Thoracic aorta (tissue), 2 donors: ENCODE measurements at regions not wholly inside any gene's neighbourhood (a gene's known extent, or its start where the extent isn't known, plus 50 kb on each side); places are given as distances from the start of the nearest gene placed in this dataset.

Experiments
- ATAC-seq: fragments of 150-250 bp; one replicate; pipeline ENCODE4 v1.8.0; 2017; ENCODE audit warnings: low read depth; ENCODE audit not compliant: insufficient number of reproducible peaks, low FRiP score
- DNase-seq: peaks from one replicate; pipeline ENCODE4 v3.0.0-alpha.2; 2020; ENCODE audit warnings: low spot score
- H3K27ac ChIP-seq, 2 donors: fragments of 200-600 bp; sonication (generic); 1 replicate in 1 of 2; 2 replicates in 1 of 2; pipeline ENCODE4 v1.5.1; 2016; ENCODE audit warnings: mild to moderate bottlenecking in 2 of 2, moderate library complexity in 2 of 2
- H3K27me3 ChIP-seq: fragments of 200-600 bp; sonication (generic); replicated peaks from 2 replicates; pipeline ENCODE4 v1.6.0; 2016; ENCODE audit warnings: mild to moderate bottlenecking; ENCODE audit not compliant: insufficient read depth
- H3K36me3 ChIP-seq: fragments of 200-600 bp; sonication (generic); one replicate; pipeline ENCODE4 v1.5.1; 2016
- H3K4me1 ChIP-seq, 2 donors: fragments of 200-600 bp; sonication (generic); 1 replicate in 1 of 2; 2 replicates in 1 of 2; pipeline versions ENCODE4 v1.5.1 to v1.6.0; 2016; ENCODE audit warnings: low read depth in 2 of 2, mild to moderate bottlenecking in 1 of 2; ENCODE audit not compliant: control insufficient read depth in 1 of 2
- H3K4me3 ChIP-seq: fragments of 200-600 bp; sonication (generic); 2 replicates; pipeline ENCODE4 v1.5.1; 2016; ENCODE audit warnings: mild to moderate bottlenecking
- H3K9me3 ChIP-seq: fragments of 200-600 bp; sonication (generic); 2 replicates; pipeline ENCODE4 v1.5.1; 2016
- TF ChIP-seq, protein P1 (sequence below): fragments of 200-600 bp; sonication (generic); IDR thresholded peaks from one replicate; pipeline ENCODE4 v1.5.1; 2019; ENCODE audit warnings: antibody characterized with exemption

DNA sequence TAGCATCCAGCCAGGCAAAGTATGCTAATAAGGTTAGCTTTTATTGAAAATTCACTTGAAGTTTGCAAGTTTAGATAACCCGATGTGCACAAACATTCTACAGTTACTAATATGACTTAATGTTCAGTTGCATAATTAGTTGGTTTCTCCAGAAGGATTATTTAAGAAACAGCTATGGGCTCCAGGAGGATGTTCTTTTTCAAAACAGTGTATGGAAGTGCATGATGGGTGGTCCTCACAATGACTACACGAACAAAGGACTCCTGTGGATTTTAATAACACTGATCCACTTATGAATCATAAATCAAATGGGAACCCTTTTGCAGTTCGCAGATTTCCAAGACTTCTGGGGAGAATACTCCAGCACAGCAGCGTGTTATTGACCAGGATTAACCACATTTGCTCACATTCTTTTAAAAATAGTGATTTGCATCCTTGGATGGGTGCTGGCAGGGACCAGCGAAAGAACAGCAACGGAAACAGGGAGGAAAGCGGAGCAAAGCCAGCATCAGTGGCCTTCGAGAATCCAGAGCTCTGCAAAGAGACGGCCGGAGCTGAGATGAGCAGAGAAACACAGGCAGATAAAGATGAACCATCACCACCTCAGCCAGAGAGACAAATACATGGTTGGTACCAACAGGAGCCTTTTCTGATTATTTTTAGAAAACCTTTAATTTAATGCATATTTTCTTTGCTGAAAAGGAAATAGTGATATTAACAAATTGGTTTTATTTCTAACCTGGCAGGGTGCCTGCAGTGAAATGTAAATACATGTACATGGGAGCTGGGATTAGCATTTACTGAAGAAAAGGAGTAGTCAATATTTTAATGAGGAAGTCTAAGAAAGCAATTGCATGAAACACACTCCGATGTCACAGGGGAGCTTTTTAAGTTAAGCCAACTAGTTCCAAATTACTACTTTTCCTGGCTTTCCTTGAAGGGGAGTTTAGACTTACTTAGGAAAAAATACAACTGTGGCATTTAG, 623.2 kb upstream of the ZFHX3 start:
- Histone ChIP-seq H3K36me3 (no peaks in the 10 kb centered on the region), H3K9me3 (no peaks in the 10 kb centered on the region), H3K4me3 (no peak overlapping the region), H3K27me3 (no peaks in the 10 kb centered on the region), H3K27ac (no peak overlapping the region), H3K4me1 (peaks cover 5 to 6% of the 10 kb centered on the region in 2 donors)
- ATAC-seq, result no peak
- TF ChIP-seq, protein P1, sequence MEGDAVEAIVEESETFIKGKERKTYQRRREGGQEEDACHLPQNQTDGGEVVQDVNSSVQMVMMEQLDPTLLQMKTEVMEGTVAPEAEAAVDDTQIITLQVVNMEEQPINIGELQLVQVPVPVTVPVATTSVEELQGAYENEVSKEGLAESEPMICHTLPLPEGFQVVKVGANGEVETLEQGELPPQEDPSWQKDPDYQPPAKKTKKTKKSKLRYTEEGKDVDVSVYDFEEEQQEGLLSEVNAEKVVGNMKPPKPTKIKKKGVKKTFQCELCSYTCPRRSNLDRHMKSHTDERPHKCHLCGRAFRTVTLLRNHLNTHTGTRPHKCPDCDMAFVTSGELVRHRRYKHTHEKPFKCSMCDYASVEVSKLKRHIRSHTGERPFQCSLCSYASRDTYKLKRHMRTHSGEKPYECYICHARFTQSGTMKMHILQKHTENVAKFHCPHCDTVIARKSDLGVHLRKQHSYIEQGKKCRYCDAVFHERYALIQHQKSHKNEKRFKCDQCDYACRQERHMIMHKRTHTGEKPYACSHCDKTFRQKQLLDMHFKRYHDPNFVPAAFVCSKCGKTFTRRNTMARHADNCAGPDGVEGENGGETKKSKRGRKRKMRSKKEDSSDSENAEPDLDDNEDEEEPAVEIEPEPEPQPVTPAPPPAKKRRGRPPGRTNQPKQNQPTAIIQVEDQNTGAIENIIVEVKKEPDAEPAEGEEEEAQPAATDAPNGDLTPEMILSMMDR, result no peak
- no peak for DNase-seq

DNA sequence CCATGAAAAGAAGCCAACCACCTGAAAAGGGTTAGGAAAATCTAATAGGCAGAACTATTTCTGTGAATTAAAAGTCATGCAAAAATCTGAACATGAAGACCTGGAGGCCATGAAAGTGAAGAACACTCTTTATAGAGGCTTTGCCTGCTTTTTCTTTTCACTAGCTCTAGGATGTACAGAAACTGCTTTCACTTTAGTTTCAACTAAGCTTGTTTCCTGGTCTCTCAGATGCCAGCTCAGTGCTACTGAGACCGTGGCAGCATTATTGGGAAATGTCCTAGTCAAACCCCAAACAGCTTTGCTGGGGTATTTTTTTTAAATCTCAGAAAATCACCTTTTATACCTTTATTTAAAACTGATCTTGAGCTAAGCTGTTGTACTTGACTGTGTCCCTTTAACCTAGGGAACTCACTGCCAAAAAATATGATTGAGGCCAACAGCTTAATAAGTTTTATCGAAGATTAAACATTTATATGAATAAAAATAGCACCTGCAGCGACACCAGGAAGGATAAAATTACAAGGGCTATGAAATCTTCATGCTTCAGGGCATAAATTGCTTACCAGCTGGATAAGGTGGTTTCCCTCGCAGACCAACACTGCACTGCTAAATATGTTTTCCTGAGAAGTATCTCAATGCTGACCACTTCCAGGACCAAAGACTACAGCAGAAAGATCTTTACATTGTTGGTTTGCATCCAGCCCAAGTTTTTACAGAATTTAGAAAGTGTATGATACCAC, 621.8 kb upstream of the ZFHX3 start:
- Histone ChIP-seq H3K36me3 (no peaks in the 10 kb centered on the region), H3K4me3 (peak overlapping the region; percentile 23), H3K9me3 (no peaks in the 10 kb centered on the region), H3K27ac (no peak overlapping the region), H3K27me3 (no peaks in the 10 kb centered on the region), H3K4me1 (peaks cover 5 to 6% of the 10 kb centered on the region in 2 donors)
- DNase-seq (no peak), ATAC-seq (no peak)
- TF ChIP-seq, protein P1, result no peak

DNA sequence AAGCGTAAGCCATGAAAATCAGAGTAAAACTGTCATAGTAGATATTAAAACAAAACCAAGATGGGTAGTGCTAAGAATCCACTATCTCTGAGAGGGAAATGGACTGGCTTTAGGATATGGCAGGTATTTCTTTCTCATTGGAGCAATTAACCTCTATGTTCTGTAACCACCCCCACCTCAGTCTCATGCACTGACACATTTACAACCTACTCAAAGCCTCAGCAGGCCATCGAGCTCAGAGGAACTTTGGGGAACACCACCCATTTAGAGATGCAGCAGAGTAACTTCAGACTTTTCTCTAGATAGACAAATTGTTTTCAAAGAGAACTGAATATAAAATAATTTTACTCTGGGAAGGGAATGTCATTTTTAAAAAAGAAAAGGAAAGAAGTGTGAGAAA, 615.8 kb upstream of the ZFHX3 start:
- Histone ChIP-seq H3K36me3 (no peaks in the 10 kb centered on the region), H3K27ac (no peak overlapping the region), H3K4me3 (no peak overlapping the region), H3K4me1 (no peaks in the 10 kb centered on the region), H3K27me3 (no peaks in the 10 kb centered on the region), H3K9me3 (no peaks in the 10 kb centered on the region)
- no peak for DNase-seq
- no peak for ATAC-seq
- TF ChIP-seq, protein P1, result no peak

DNA sequence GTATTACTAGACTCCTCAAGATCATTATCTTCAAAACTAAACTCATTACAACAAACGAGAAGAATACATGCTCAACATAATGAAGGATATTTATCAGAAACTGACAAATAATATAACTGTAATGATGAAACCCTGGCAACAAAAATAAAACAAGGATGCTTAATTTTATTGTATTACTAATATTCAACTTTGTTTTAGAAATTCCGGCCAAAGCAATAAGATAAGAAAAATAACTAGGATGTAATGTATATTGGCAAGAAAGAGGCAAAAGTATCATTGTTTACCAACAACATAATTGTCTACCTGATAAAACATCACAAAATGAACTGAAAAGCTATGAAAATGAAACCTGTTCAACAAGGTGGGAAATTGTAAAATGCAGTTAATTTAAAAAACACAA, 588.3 kb upstream of the ZFHX3 start:
- no peaks in the 10 kb centered on the region for H3K36me3 ChIP-seq
- no peak for ATAC-seq
- DNase-seq, result no peak
- H3K4me1 ChIP-seq, result no peaks in the 10 kb centered on the region
- no peaks in the 10 kb centered on the region for H3K9me3 ChIP-seq
- no peaks in the 10 kb centered on the region for H3K27me3 ChIP-seq
- H3K4me3 ChIP-seq, result no peak overlapping the region
- TF ChIP-seq, protein P1, result no peak
- no peak overlapping the region for H3K27ac ChIP-seq

DNA sequence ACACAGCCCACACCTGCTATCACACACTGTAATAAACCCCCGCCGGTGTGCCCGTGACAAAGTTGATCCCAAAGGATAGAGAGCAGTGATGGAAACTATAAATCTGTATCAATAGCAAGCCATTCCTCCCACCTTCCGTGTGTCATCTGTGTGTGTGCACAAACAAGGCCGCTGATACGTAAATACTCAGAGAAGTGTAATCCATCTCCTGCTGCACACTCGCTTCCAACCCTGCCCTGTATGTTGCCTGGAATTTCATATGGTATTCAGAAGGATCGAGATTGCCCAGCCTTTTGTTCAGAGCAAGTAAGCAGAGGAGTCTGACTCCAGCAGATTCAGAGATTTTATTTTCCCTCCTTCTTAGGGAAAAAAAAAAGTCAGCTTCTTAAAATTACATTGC, 581.1 kb upstream of the ZFHX3 start:
- Histone ChIP-seq H3K4me3 (no peak overlapping the region), H3K36me3 (no peaks in the 10 kb centered on the region), H3K27me3 (no peaks in the 10 kb centered on the region), H3K4me1 (no peaks in the 10 kb centered on the region), H3K27ac (no peak overlapping the region), H3K9me3 (no peaks in the 10 kb centered on the region)
- no peak for DNase-seq
- TF ChIP-seq, protein P1, result no peak
- no peak for ATAC-seq
